Esophagus squamous epithelium (tissue), 4 donors: ENCODE measurements at regions not wholly inside any gene's neighbourhood (a gene's known extent, or its start where the extent isn't known, plus 50 kb on each side); places are given as distances from the start of the nearest gene placed in this dataset.

Experiments used
- POLR2A ChIP-seq, 4 donors: fragments of 450-650 bp; IDR thresholded peaks; one replicate each; pipeline ENCODE4 v1.6.1; 2017; ENCODE audit warnings: antibody characterized with exemption in 4 of 4, mild to moderate bottlenecking in 4 of 4, moderate library complexity in 3 of 4
- TF ChIP-seq, protein P1 (sequence below), 6 experiments: fragments of 450-650 bp in 4 of 6; fragments of 200-600 bp in 2 of 6; sonication (generic) in 2 of 6; IDR thresholded peaks; one replicate each; pipeline ENCODE4 v1.5.1; 2016 to 2019; ENCODE audit warnings: antibody characterized with exemption in 6 of 6, mild to moderate bottlenecking in 4 of 6, moderate library complexity in 4 of 6

DNA sequence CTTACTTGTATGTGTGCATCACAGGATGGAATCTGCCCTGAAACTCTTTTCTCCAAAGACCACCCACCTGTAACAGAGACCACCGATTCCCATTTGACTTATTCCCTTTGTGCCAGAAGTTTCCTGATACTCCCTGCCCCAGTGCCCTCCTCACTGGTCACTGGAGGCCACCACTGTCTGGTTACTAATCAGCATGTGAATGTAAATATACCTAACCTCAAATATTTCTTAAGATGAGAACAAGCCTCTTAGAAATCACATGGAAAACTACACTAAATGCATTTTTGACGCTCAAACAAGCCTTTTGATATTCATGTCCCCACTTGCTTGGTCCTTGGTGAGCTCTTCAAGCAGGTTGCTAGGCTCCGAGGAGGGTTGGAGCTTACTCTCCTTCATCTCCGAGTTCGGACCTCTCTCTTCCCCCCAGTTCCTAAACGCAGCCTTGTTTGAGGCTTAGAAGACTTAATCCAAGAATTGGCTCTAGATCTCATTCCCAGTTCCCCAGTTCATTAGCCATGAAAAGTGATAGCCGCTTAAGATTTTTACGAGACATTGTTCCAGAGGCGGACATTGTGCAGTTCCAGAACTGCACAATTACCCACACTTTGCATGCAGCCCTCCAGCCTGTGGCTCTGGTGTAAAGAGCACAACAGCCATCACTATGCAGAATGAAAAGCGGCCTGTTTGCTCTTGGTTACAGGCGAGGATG, 579.2 kb upstream of the PSMD7 start:
- TF ChIP-seq, protein P1, sequence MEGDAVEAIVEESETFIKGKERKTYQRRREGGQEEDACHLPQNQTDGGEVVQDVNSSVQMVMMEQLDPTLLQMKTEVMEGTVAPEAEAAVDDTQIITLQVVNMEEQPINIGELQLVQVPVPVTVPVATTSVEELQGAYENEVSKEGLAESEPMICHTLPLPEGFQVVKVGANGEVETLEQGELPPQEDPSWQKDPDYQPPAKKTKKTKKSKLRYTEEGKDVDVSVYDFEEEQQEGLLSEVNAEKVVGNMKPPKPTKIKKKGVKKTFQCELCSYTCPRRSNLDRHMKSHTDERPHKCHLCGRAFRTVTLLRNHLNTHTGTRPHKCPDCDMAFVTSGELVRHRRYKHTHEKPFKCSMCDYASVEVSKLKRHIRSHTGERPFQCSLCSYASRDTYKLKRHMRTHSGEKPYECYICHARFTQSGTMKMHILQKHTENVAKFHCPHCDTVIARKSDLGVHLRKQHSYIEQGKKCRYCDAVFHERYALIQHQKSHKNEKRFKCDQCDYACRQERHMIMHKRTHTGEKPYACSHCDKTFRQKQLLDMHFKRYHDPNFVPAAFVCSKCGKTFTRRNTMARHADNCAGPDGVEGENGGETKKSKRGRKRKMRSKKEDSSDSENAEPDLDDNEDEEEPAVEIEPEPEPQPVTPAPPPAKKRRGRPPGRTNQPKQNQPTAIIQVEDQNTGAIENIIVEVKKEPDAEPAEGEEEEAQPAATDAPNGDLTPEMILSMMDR (IDR thresholded peaks at IDR 0.05) = no peak
- TF ChIP-seq POLR2A (IDR thresholded peaks at IDR 0.05) = no peak
